OCI-LY1 (cell line): ENCODE measurements at regions not wholly inside any gene's neighbourhood (a gene's known extent, or its start where the extent isn't known, plus 50 kb on each side); places are given as distances from the start of the nearest gene placed in this dataset.

ENCODE experiments used
- H2AFZ ChIP-seq: fragments of 200-600 bp; sonication (generic), shearing (Covaris generic); 2 replicates; pipeline ENCODE4 v1.6.0; 2014; ENCODE audit warnings: antibody characterized with exemption, mild to moderate bottlenecking, low read length
- H3F3A ChIP-seq: fragments of 200-600 bp; sonication (generic), shearing (Covaris generic); 2 replicates; pipeline ENCODE4 v1.6.0; 2014; ENCODE audit warnings: mild to moderate bottlenecking, antibody characterized with exemption, low read length, moderate library complexity; ENCODE audit not compliant: insufficient read depth
- H3K27ac ChIP-seq: fragments of 200-600 bp; sonication (generic); 2 replicates; pipeline ENCODE4 v1.5.1; 2014; ENCODE audit warnings: low read length, mixed run types, mild to moderate bottlenecking, low read depth; ENCODE audit not compliant: poor library complexity, severe bottlenecking
- H3K27me3 ChIP-seq: fragments of 200-600 bp; sonication (generic); 2 replicates; pipeline ENCODE4 v1.6.0; 2014; ENCODE audit warnings: antibody characterized with exemption, mild to moderate bottlenecking, low read length, moderate library complexity; ENCODE audit not compliant: insufficient read depth
- H3K36me3 ChIP-seq: fragments of 200-600 bp; sonication (generic); 2 replicates; pipeline ENCODE4 v1.6.1; 2014; ENCODE audit warnings: mild to moderate bottlenecking, antibody characterized with exemption, low read length, moderate library complexity, mixed read lengths; ENCODE audit not compliant: insufficient read depth
- H3K4me1 ChIP-seq: fragments of 200-600 bp; sonication (generic); 2 replicates; pipeline ENCODE4 v1.5.1; 2014; ENCODE audit warnings: mild to moderate bottlenecking, low read length, moderate library complexity; ENCODE audit not compliant: insufficient read depth, severe bottlenecking
- H3K4me2 ChIP-seq: fragments of 200-600 bp; sonication (generic), shearing (Covaris generic); 2 replicates; pipeline ENCODE4 v1.6.1; 2014; ENCODE audit warnings: low read length
- H3K4me3 ChIP-seq: fragments of 200-600 bp; sonication (generic); 2 replicates; pipeline ENCODE4 v1.5.1; 2014; ENCODE audit warnings: low read length, low read depth, mild to moderate bottlenecking, mixed read lengths; ENCODE audit not compliant: poor library complexity, severe bottlenecking
- H3K79me2 ChIP-seq: fragments of 200-600 bp; shearing (Covaris generic); 2 replicates; pipeline ENCODE4 v1.6.1; 2016; ENCODE audit warnings: mixed run types, low read length, mixed read lengths; ENCODE audit not compliant: insufficient read depth
- H3K9ac ChIP-seq: fragments of 200-600 bp; sonication (generic), shearing (Covaris generic); 2 replicates; pipeline ENCODE4 v1.6.1; 2014; ENCODE audit warnings: mild to moderate bottlenecking, low read length, mixed read lengths
- H3K9me2 ChIP-seq: fragments of 200-600 bp; sonication (generic), shearing (Covaris generic); 2 replicates; pipeline ENCODE4 v1.6.1; 2014; ENCODE audit warnings: low read depth, mild to moderate bottlenecking, low read length, mixed read lengths
- H3K9me3 ChIP-seq: fragments of 200-600 bp; shearing (Covaris generic); 2 replicates; pipeline ENCODE4 v1.6.1; 2014; ENCODE audit warnings: low read length, mixed read lengths
- H4K20me1 ChIP-seq: fragments of 200-600 bp; sonication (generic), shearing (Covaris generic); 2 replicates; pipeline ENCODE4 v1.6.0; 2016; ENCODE audit warnings: mild to moderate bottlenecking, low read length; ENCODE audit not compliant: insufficient read depth
- EZH2 ChIP-seq: fragments of 200-600 bp; sonication (generic), shearing (Covaris generic); IDR thresholded peaks from 2 replicates; pipeline ENCODE4 v1.8.0; 2017; ENCODE audit warnings: borderline replicate concordance, mixed run types, mild to moderate bottlenecking, antibody characterized with exemption, low read length, moderate library complexity, mixed read lengths
- TF ChIP-seq, protein P1 (sequence below): fragments of 200-600 bp; sonication (generic), shearing (Covaris generic); IDR thresholded peaks from 2 replicates; pipeline ENCODE4 v1.5.1; 2017; ENCODE audit warnings: mild to moderate bottlenecking, antibody characterized with exemption, low read length, moderate library complexity, mixed read lengths

DNA sequence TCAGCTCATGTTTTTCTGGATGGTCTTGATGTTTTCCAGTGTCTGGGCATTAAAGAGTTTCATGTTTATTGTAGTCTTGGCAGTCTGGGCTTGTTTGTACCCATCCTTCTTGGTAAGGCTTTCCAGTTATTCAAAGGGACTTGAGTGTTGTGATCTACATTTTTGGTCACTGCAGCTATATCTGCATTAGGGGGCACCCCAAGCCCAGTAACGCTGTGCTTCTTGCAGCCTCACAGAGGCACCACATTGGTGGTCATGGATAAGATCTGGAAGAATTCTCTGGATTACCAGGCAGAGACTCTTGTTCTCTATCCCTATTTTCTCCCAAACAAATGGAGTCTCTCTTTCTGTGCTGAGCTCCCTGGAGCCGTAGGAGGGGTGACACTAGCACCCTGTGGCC, 451.5 kb upstream of the FAT3 start:
- Histone ChIP-seq H3K9me2 (no peaks in the 10 kb centered on the region), H3F3A (no peaks in the 10 kb centered on the region), H4K20me1 (no peaks in the 10 kb centered on the region), H3K27me3 (no peaks in the 10 kb centered on the region), H3K36me3 (no peaks in the 10 kb centered on the region), H2AFZ (no peak overlapping the region), H3K4me1 (no peaks in the 10 kb centered on the region), H3K27ac (no peak overlapping the region), H3K9ac (no peak overlapping the region), H3K4me3 (no peak overlapping the region), H3K9me3 (no peaks in the 10 kb centered on the region), H3K79me2 (no peaks in the 10 kb centered on the region), H3K4me2 (no peak overlapping the region)
- TF ChIP-seq EZH2 = no peak
- TF ChIP-seq, protein P1, sequence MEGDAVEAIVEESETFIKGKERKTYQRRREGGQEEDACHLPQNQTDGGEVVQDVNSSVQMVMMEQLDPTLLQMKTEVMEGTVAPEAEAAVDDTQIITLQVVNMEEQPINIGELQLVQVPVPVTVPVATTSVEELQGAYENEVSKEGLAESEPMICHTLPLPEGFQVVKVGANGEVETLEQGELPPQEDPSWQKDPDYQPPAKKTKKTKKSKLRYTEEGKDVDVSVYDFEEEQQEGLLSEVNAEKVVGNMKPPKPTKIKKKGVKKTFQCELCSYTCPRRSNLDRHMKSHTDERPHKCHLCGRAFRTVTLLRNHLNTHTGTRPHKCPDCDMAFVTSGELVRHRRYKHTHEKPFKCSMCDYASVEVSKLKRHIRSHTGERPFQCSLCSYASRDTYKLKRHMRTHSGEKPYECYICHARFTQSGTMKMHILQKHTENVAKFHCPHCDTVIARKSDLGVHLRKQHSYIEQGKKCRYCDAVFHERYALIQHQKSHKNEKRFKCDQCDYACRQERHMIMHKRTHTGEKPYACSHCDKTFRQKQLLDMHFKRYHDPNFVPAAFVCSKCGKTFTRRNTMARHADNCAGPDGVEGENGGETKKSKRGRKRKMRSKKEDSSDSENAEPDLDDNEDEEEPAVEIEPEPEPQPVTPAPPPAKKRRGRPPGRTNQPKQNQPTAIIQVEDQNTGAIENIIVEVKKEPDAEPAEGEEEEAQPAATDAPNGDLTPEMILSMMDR = no peak

DNA sequence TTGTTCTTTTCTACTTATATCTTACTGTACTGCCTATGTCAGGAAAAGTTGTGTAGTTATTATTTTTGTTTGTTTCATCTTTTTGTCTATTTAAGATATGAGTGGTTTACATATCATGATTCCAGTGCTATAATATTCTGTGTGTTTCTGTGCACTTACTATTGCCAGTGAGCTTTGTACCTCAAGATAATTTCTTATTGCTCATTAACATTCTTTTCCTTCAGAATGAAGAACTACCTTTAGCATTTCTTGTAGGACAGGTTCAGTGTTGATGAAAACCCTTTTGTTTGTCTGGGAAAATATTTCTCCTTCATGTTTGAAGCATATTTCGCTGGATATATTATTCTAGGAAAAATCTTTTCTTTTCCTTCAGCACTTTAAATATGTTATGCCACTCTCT, 452.7 kb upstream of the FAT3 start:
- no peak overlapping the region for H3K4me2 ChIP-seq
- no peaks in the 10 kb centered on the region for H3K9me2 ChIP-seq
- TF ChIP-seq, protein P1 = no peak
- H3K9ac ChIP-seq = no peak overlapping the region
- H3F3A ChIP-seq = no peaks in the 10 kb centered on the region
- no peak overlapping the region for H2AFZ ChIP-seq
- H3K36me3 ChIP-seq = no peaks in the 10 kb centered on the region
- H3K4me3 ChIP-seq = no peak overlapping the region
- H3K9me3 ChIP-seq = no peaks in the 10 kb centered on the region
- H3K27ac ChIP-seq = no peak overlapping the region
- H3K4me1 ChIP-seq = no peaks in the 10 kb centered on the region
- H4K20me1 ChIP-seq = no peaks in the 10 kb centered on the region
- H3K79me2 ChIP-seq = no peaks in the 10 kb centered on the region
- no peaks in the 10 kb centered on the region for H3K27me3 ChIP-seq

DNA sequence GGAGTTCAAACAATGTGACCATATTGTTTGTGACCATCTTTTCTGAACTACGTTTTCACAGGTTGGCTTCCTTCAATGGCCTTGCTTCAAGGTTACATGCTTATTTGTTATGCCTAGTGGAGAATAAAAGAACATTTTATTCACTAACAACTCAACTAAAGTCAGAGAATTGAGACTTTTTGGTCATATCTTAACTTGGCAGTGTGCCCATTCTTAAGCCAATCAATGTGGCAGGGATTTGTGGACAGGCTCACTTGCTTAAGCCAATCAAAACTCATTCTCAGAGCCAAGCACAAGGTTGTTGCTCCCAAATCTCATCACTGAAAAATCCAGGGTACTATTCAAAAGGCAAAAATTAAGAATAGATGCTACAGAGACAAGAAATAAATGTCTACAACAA, 455.8 kb upstream of the FAT3 start:
- H3K9me2 ChIP-seq = no peaks in the 10 kb centered on the region
- TF ChIP-seq EZH2 = no peak
- TF ChIP-seq, protein P1 = no peak
- H3K36me3 ChIP-seq = no peaks in the 10 kb centered on the region
- no peak overlapping the region for H3K27ac ChIP-seq
- H2AFZ ChIP-seq = no peak overlapping the region
- no peaks in the 10 kb centered on the region for H3K9me3 ChIP-seq
- H4K20me1 ChIP-seq = no peaks in the 10 kb centered on the region
- no peaks in the 10 kb centered on the region for H3K79me2 ChIP-seq
- H3K27me3 ChIP-seq = no peaks in the 10 kb centered on the region
- H3K9ac ChIP-seq = no peak overlapping the region
- no peaks in the 10 kb centered on the region for H3K4me1 ChIP-seq
- H3F3A ChIP-seq = no peaks in the 10 kb centered on the region
- H3K4me3 ChIP-seq = no peak overlapping the region
- H3K4me2 ChIP-seq = no peak overlapping the region
